ENCODE measurements at regions not wholly inside any gene's neighbourhood (a gene's known extent, or its start where the extent isn't known, plus 50 kb on each side); places are given as distances from the start of the nearest gene placed in this dataset.
"Not testable (repeated sequence)": the region's sequence is repeated elsewhere in the genome, so short reads cannot be mapped to it uniquely, and the experiment has no call there.

DNA sequence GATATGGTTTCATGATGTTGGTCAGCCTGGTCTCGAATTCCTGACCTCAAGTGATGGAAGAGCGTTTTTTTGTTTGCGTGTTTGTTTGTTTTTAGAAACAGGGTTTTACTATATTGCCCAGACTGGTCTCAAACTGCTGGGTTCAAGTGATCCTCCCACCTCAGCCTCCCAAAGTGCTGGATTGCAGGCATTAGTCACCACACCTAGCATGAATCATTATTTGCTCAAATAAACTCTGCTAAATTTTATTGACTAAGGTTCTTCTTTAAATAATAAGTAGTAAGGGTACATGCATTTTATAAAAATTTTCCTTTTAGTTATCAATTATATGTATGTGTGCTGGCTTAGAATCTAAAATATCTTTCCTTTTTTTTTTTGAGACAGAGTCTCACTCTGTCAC, 52.9 kb downstream of the ZBTB9 start:
- no peaks in the 10 kb centered on the region for H3K36me3 ChIP-seq
- 85 to 96% (median 93%) methylated on average over 3 of the region's 3 CpGs for WGBS, 5 donors
- H3K9me3 ChIP-seq: peaks cover 0 to 3% (median 0%) of the 10 kb centered on the region in 4 donors
- H3K27ac ChIP-seq: no peak overlapping the region
- no peak overlapping the region for H3K4me3 ChIP-seq
- intact Hi-C loops (cut with DNase I; ENCODE audit: low total_unique reads): no loop called here
- peaks cover 0 to 14% (median 0%) of the 10 kb centered on the region in 3 donors for H3K27me3 ChIP-seq
- peaks cover 0 to 12% (median 2%) of the 10 kb centered on the region in 4 donors for H3K4me1 ChIP-seq
- DNase-seq: no peak
- TF ChIP-seq POLR2A (IDR thresholded peaks at IDR 0.05) (no peak), EP300 (IDR thresholded peaks at IDR 0.05) (no peak)

DNA sequence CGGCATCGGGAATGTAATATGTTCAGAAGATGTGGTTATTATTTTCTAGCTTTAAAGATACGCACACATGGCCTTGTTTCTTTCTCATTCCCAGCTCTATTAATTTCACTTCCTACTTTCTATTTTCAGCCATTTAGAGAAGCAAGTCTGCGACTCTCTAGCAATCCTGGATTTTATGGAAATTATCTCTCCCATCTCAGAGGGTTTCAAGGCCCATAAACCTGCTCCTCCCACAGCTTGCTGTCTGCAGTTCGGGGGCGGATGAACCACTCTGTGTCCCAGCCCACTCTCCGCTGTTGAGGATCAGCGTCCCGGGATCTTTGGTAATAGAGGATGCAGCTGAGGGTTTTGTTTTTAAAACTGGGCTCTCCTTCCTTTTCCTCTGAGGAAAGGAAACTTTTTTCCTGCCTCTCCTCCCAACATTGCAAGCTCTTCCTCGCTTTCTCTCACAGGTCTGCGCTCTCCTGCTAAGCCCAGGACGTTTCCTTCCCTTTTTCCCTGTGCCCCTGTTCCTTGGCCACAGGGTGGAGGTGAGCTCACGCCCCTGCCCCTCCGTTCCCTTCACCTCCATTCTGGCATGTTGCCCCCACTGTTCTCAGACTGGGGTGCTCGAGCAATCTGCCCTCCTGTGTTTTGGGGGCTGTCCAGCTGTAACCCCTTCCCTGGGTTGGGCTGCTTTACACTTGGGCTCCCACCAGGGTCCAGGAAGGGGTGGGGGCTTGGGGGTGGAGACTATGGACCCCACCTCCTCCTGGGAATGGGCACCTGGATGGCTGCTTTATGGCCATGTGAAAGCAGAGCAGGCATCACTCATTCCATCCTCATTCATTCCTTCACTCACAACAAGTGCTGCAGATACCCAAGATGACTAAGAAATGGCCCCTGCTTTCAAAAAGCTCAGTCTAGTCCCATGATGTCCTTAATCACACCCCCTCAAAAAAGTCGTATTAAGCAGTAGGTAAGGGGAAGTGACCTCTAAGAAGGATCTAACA, 54.9 kb downstream of the ZBTB9 start:
- H3K27ac ChIP-seq: no peak overlapping the region
- intact Hi-C loops (cut with DNase I; ENCODE audit: low total_unique reads): no loop called here
- TF ChIP-seq, protein P1, sequence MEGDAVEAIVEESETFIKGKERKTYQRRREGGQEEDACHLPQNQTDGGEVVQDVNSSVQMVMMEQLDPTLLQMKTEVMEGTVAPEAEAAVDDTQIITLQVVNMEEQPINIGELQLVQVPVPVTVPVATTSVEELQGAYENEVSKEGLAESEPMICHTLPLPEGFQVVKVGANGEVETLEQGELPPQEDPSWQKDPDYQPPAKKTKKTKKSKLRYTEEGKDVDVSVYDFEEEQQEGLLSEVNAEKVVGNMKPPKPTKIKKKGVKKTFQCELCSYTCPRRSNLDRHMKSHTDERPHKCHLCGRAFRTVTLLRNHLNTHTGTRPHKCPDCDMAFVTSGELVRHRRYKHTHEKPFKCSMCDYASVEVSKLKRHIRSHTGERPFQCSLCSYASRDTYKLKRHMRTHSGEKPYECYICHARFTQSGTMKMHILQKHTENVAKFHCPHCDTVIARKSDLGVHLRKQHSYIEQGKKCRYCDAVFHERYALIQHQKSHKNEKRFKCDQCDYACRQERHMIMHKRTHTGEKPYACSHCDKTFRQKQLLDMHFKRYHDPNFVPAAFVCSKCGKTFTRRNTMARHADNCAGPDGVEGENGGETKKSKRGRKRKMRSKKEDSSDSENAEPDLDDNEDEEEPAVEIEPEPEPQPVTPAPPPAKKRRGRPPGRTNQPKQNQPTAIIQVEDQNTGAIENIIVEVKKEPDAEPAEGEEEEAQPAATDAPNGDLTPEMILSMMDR (IDR thresholded peaks at IDR 0.05): no peak
- TF ChIP-seq EP300 (IDR thresholded peaks at IDR 0.05) (no peak), POLR2AphosphoS5 (IDR thresholded peaks at IDR 0.05) (no peak), POLR2A (IDR thresholded peaks at IDR 0.05) (no peak)
- DNase-seq: peak in 1 of 2 donors; percentile 14
- no peaks in the 10 kb centered on the region for H3K36me3 ChIP-seq
- H3K9me3 ChIP-seq: no peaks in the 10 kb centered on the region
- no peak overlapping the region for H3K4me3 ChIP-seq
- peaks cover 0 to 12% (median 2%) of the 10 kb centered on the region in 4 donors for H3K4me1 ChIP-seq
- WGBS, 5 donors: 41 to 51% (median 43%) methylated on average over 16 of the region's 16 CpGs
- H3K27me3 ChIP-seq: peaks cover 0 to 33% (median 0%) of the 10 kb centered on the region in 3 donors

DNA sequence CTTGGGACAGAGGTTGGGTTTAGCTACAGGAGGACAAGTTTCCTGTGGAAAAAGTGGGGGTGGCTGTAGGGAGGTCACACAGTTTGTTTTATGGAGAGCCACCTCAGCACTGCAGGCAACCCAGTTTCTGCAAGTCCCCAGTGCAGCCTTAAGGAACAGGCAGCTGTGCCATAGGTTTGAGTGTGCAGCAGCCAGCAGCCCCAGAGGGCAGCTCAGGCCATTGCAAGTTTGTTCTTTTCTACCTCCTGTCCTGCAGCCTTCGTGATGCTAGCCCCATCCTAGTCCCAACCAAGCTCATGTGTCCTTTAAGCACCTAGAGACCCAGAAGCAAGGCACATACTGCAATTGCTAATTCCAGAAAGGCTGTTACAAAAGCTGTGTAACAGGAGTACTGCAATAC, 58.8 kb downstream of the ZBTB9 start:
- Histone ChIP-seq H3K27me3 (peaks cover 0 to 42% (median 6%) of the 10 kb centered on the region in 3 donors), H3K27ac (no peak overlapping the region), H3K4me3 (no peak overlapping the region), H3K4me1 (peaks cover 0 to 12% (median 2%) of the 10 kb centered on the region in 4 donors), H3K36me3 (no peaks in the 10 kb centered on the region), H3K9me3 (no peaks in the 10 kb centered on the region)
- no peak for DNase-seq
- 53 to 81% (median 70%) methylated on average over 1 of the region's 1 CpG for WGBS, 5 donors
- TF ChIP-seq POLR2AphosphoS5 (IDR thresholded peaks at IDR 0.05) (no peak), POLR2A (IDR thresholded peaks at IDR 0.05) (no peak), EP300 (IDR thresholded peaks at IDR 0.05) (no peak)
- intact Hi-C loops (cut with DNase I; ENCODE audit: low total_unique reads): no loop called here

DNA sequence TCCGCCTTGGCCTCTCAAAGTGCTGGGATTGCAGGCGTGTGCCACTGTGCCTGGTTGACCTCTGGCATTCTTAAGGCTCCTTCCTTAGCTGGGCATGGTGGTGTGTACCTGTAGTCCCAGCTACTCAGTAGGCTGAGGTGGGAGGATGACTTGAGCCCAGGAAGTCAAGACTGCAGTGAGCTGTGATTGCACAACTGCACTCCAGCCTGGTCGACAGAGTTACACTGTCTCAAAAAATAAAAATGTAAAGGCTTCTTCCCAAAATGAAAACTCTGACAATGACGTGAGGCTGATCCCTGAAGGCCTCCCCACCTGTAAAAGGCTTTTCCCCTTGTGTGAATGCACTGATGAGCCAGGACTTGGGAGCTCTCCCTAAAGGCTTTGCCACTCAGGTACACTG, 62.4 kb downstream of the ZBTB9 start:
- Histone ChIP-seq H3K27me3 (peaks cover 0 to 33% (median 6%) of the 10 kb centered on the region in 3 donors), H3K9me3 (peaks cover 0 to 5% (median 0%) of the 10 kb centered on the region in 4 donors), H3K36me3 (no peaks in the 10 kb centered on the region), H3K4me3 (no peak overlapping the region), H3K27ac (no peak overlapping the region), H3K4me1 (no peaks in the 10 kb centered on the region)
- TF ChIP-seq EP300 (IDR thresholded peaks at IDR 0.05) (no peak), POLR2A (IDR thresholded peaks at IDR 0.05) (no peak), POLR2AphosphoS5 (IDR thresholded peaks at IDR 0.05) (no peak)
- TF ChIP-seq, protein P1 (IDR thresholded peaks at IDR 0.05): no peak
- no peak for DNase-seq
- intact Hi-C loops (cut with DNase I; ENCODE audit: low total_unique reads): no loop called here
- WGBS, 5 donors: 59 to 81% (median 67%) methylated on average over 4 of the region's 4 CpGs

DNA sequence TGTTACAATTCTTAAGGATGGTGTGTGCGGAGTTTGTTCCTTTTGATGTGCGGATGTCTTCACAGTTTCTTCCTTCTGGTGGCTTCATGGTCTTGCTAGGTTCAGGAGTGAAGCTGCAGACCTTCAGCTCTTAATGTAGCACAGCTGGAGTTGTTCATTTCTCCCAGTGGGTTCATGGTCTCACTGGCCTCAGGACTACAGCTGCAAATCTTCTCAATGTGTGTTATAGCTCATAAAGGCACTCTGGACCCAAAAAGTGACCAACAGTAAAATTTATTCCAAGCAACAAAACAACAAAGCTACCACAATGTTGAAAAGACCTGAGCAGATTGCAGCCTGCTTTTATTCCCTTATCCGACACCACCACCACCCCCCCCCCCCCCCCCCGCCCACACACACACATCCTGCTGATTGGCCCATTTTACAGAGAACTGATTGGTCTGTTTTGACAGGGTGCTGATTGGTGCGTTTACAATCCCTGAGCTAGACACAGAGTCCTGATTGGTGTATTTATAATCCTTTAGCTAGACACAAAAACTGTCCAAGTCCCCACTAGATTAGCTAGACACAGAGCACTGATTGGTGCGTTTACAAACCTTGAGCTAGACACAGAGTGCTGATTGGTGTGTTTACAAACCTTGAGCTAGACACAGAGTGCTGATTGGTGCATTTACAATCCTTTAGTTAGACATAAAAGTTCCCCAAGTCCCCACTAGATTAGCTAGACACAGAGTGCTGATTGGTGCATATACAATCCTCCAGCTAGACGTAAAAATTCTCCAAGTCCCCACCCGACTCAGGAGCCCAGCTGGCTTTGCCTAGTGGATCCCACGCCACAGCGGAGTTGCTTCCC, 59.2 kb downstream of the BAK1 start:
- H3K36me3 ChIP-seq; H3K9me3 ChIP-seq; H3K4me3 ChIP-seq; intact Hi-C loops (cut with DNase I; ENCODE audit: low total_unique reads); H3K27me3 ChIP-seq; H3K27ac ChIP-seq; H3K4me1 ChIP-seq; DNase-seq: not testable (repeated sequence)
- 75 to 92% (median 89%) methylated on average over 6 to 10 of the region's 10 CpGs for WGBS, 5 donors

All from stomach (tissue), 8 donors.